Trophoblast cell (in vitro differentiated cells and primary cell): ENCODE measurements at regions not wholly inside any gene's neighbourhood (a gene's known extent, or its start where the extent isn't known, plus 50 kb on each side); places are given as distances from the start of the nearest gene placed in this dataset.

Experiments used
- DNase-seq, 2 donors: peaks; one replicate each; pipeline ENCODE4 v3.0.0-alpha.2; 2016
- H2AFZ ChIP-seq: 2 replicates; pipeline ENCODE4 v1.6.1; 2013; ENCODE audit warnings: low read length, moderate library complexity, mild to moderate bottlenecking; ENCODE audit not compliant: insufficient read depth, poor library complexity
- H2AK5ac ChIP-seq: 2 replicates; pipeline ENCODE4 v1.6.1; 2013; ENCODE audit warnings: mild to moderate bottlenecking, low read length
- H2BK120ac ChIP-seq: 2 replicates; pipeline ENCODE4 v1.6.1; 2013; ENCODE audit warnings: low read length, mild to moderate bottlenecking, moderate library complexity; ENCODE audit not compliant: insufficient read depth, poor library complexity
- H2BK12ac ChIP-seq: 2 replicates; pipeline ENCODE4 v1.6.1; 2013; ENCODE audit warnings: mild to moderate bottlenecking, low read length, moderate library complexity
- H2BK5ac ChIP-seq: 2 replicates; pipeline ENCODE4 v1.6.1; 2013; ENCODE audit warnings: low read length, low read depth, moderate library complexity, mild to moderate bottlenecking; ENCODE audit not compliant: poor library complexity
- H3K14ac ChIP-seq: 2 replicates; pipeline ENCODE4 v1.6.1; 2013; ENCODE audit warnings: mild to moderate bottlenecking, low read length
- H3K18ac ChIP-seq: 2 replicates; pipeline ENCODE4 v1.6.1; 2013; ENCODE audit warnings: mild to moderate bottlenecking, low read length
- H3K23ac ChIP-seq: 2 replicates; pipeline ENCODE4 v1.6.1; 2013; ENCODE audit warnings: low read length
- H3K27ac ChIP-seq: 2 replicates; pipeline ENCODE4 v1.5.1; 2013; ENCODE audit warnings: low read depth, mild to moderate bottlenecking, inconsistent platforms, low read length, moderate library complexity
- H3K27me3 ChIP-seq: 2 replicates; pipeline ENCODE4 v1.6.1; 2013; ENCODE audit warnings: inconsistent platforms, mild to moderate bottlenecking, low read length, moderate library complexity; ENCODE audit not compliant: insufficient read depth
- H3K36me3 ChIP-seq, 2 experiments: 1 replicate in 1 of 2; 2 replicates in 1 of 2; pipeline ENCODE4 v1.6.1; 2013; ENCODE audit warnings: low read length in 2 of 2, mild to moderate bottlenecking in 2 of 2, moderate library complexity in 1 of 2; ENCODE audit not compliant: insufficient read depth in 2 of 2, control insufficient read depth in 1 of 2
- H3K4ac ChIP-seq: 2 replicates; pipeline ENCODE4 v1.6.1; 2013; ENCODE audit warnings: low read depth, mild to moderate bottlenecking, low read length, moderate library complexity
- H3K4me1 ChIP-seq, 2 experiments: 1 replicate in 1 of 2; 2 replicates in 1 of 2; pipeline ENCODE4 v1.6.1; 2013; ENCODE audit warnings: low read length in 2 of 2, mild to moderate bottlenecking in 2 of 2, moderate library complexity in 1 of 2; ENCODE audit not compliant: insufficient read depth in 2 of 2, control insufficient read depth in 1 of 2
- H3K4me2 ChIP-seq: 2 replicates; pipeline ENCODE4 v1.6.1; 2013; ENCODE audit warnings: inconsistent platforms, mild to moderate bottlenecking, low read length, moderate library complexity
- H3K4me3 ChIP-seq: 2 replicates; pipeline ENCODE4 v1.5.1; 2013; ENCODE audit warnings: mild to moderate bottlenecking, low read depth, low read length, inconsistent platforms
- H3K79me1 ChIP-seq: one replicate; pipeline ENCODE4 v1.6.1; 2013; ENCODE audit warnings: low read length
- H3K79me2 ChIP-seq: 2 replicates; pipeline ENCODE4 v1.6.1; 2013; ENCODE audit warnings: low read length, mild to moderate bottlenecking; ENCODE audit not compliant: control insufficient read depth, insufficient read depth, poor library complexity
- H3K9ac ChIP-seq: 2 replicates; pipeline ENCODE4 v1.6.1; 2013; ENCODE audit warnings: mild to moderate bottlenecking, low read length
- H3K9me3 ChIP-seq: 2 replicates; pipeline ENCODE4 v1.6.1; 2013; ENCODE audit warnings: low read depth, mild to moderate bottlenecking, control low read depth, inconsistent platforms, low read length; ENCODE audit not compliant: insufficient read depth
- H4K12ac ChIP-seq: 2 replicates; pipeline ENCODE4 v1.6.1; 2013; ENCODE audit warnings: low read depth, mild to moderate bottlenecking, low read length, moderate library complexity
- H4K8ac ChIP-seq: 2 replicates; pipeline ENCODE4 v1.6.1; 2013; ENCODE audit warnings: low read depth, mild to moderate bottlenecking, low read length, moderate library complexity
- H4K91ac ChIP-seq: one replicate; pipeline ENCODE4 v1.6.1; 2013; ENCODE audit warnings: low read depth, mild to moderate bottlenecking, low read length, moderate library complexity
- WGBS: extraction: QIAGEN DNeasy Blood & Tissue Kit; methylation state at CpG from one replicate; pipeline ENCODE4 v1.1.7; 2013; ENCODE audit warnings: missing lambda C conversion rate; ENCODE audit not compliant: insufficient read length, insufficient coverage; ENCODE audit errors: extremely low coverage; 5-methylcytosine and 5-hydroxymethylcytosine counted together

DNA sequence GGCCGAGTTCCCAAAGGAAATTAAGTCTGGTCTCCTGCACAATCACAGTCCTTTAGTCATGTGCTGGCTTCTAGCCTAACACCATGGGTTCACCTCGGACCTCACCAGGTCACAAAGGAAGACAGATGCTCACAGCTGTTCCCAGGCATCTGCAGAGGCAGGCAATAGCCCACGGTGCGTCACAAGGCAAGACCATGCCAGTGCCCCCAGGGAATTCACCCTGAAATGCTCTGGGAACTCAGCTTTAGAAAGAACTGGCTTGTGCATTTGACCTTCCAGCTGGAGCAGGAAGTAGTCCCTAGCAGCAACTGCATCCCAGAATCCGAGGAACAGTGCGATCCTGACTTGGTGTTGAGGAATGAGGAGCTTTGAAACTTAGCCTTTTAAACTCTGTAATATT, 96.8 kb upstream of the WASF3 start:
- Histone ChIP-seq H3K79me2 (no peaks in the 10 kb centered on the region), H2AFZ (no peak overlapping the region), H2BK12ac (no peak overlapping the region), H3K9me3 (peaks cover 3% of the 10 kb centered on the region), H3K79me1 (no peaks in the 10 kb centered on the region), H3K4me1 (no peaks in the 10 kb centered on the region), H4K8ac (no peak overlapping the region), H3K4me2 (no peak overlapping the region), H3K23ac (no peak overlapping the region), H3K36me3 (no peaks in the 10 kb centered on the region), H4K91ac (no peak overlapping the region), H4K12ac (no peak overlapping the region), H3K18ac (no peak overlapping the region), H3K27me3 (no peaks in the 10 kb centered on the region), H3K27ac (no peak overlapping the region), H3K9ac (no peak overlapping the region), H2BK5ac (no peak overlapping the region), H3K4ac (no peak overlapping the region), H2AK5ac (no peak overlapping the region), H3K4me3 (no peak overlapping the region), H2BK120ac (no peak overlapping the region), H3K14ac (no peak overlapping the region)
- no CpG with 5 or more reads among the region's 6 CpGs for WGBS
- no peak for DNase-seq

DNA sequence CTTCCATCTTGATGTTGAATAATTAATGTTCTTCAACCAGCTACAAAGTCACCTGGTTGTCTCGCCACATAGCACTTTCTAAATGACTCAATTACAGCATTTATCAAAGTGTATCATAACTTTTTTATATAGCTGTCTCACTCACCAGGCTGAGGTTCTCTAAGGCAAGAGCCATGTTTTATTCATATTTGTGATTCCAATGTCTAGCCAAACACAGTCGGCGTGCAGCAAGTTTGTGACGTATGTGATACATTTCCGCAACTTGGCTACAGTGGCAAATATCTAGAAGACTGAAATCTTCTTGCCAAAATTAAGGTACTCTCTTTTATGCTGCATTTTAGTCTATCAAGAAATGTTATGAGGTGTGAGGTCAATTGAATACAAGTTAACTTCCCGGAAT, 94.2 kb upstream of the WASF3 start:
- Histone ChIP-seq H3K4me3 (no peak overlapping the region), H2BK120ac (no peak overlapping the region), H3K18ac (no peak overlapping the region), H3K4me2 (no peak overlapping the region), H2BK12ac (no peak overlapping the region), H4K91ac (no peak overlapping the region), H4K8ac (no peak overlapping the region), H3K79me2 (no peaks in the 10 kb centered on the region), H3K36me3 (no peaks in the 10 kb centered on the region), H3K4me1 (no peaks in the 10 kb centered on the region), H2AK5ac (no peak overlapping the region), H3K4ac (no peak overlapping the region), H3K9ac (no peak overlapping the region), H2AFZ (no peak overlapping the region), H3K79me1 (no peaks in the 10 kb centered on the region), H3K27ac (no peak overlapping the region), H3K27me3 (no peaks in the 10 kb centered on the region), H3K9me3 (peaks cover 1% of the 10 kb centered on the region), H4K12ac (no peak overlapping the region), H3K23ac (no peak overlapping the region), H2BK5ac (no peak overlapping the region), H3K14ac (no peak overlapping the region)
- no peak for DNase-seq
- no CpG with 5 or more reads among the region's 6 CpGs for WGBS

DNA sequence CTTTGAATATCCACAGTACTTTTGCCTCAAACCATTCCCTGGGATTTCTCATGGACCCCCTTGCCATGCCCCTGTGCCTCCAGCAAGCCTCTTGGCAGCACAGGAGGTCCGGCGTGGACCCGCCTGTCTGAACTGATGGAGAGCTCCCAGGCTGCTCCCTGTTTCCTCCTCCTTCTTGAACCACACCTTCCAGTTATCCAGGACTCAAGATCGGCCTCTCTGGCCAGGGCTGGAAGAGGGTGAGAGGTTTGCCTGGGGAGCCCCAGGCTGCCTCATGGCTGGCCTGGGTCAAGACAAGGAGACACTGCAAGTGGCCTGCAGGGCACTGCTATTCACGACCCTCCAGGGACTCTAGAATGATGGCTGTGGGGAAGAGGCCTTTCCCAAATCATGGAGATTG, 93.6 kb upstream of the WASF3 start:
- H2AK5ac ChIP-seq, result no peak overlapping the region
- H2BK5ac ChIP-seq, result no peak overlapping the region
- no peak overlapping the region for H2BK120ac ChIP-seq
- H3K79me1 ChIP-seq, result no peaks in the 10 kb centered on the region
- no peak overlapping the region for H4K91ac ChIP-seq
- no peak overlapping the region for H2AFZ ChIP-seq
- no peak for DNase-seq
- H3K4me2 ChIP-seq, result no peak overlapping the region
- no peak overlapping the region for H4K8ac ChIP-seq
- H3K9me3 ChIP-seq, result no peaks in the 10 kb centered on the region
- WGBS, result no CpG with 5 or more reads among the region's 5 CpGs
- H3K23ac ChIP-seq, result no peak overlapping the region
- H3K27me3 ChIP-seq, result no peaks in the 10 kb centered on the region
- no peak overlapping the region for H3K14ac ChIP-seq
- H3K4me3 ChIP-seq, result no peak overlapping the region
- H3K9ac ChIP-seq, result no peak overlapping the region
- H3K4me1 ChIP-seq, result no peaks in the 10 kb centered on the region
- no peak overlapping the region for H2BK12ac ChIP-seq
- H4K12ac ChIP-seq, result no peak overlapping the region
- H3K27ac ChIP-seq, result no peak overlapping the region
- H3K36me3 ChIP-seq, result no peaks in the 10 kb centered on the region
- H3K79me2 ChIP-seq, result no peaks in the 10 kb centered on the region
- no peak overlapping the region for H3K4ac ChIP-seq
- no peak overlapping the region for H3K18ac ChIP-seq

DNA sequence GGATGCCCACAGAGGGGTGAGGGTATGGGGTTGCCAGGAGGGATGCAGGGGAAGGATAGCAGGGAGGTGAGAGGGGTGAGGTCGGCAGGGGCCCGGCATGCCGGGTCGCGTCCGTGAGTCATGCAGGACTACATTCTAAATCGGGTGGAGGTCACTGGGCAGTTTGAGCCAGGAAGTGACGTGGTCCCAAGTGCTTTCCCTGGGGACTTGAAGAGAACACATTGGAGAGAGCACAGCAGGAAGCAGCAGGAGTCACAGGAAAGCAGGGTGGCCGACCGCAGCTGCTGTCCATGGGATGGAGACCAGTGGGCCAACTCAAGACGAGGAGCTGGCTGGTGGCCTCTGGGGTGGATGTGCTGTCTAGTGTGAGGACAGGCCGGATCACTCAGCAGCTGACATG, 92.0 kb upstream of the WASF3 start:
- Histone ChIP-seq H3K18ac (no peak overlapping the region), H2AK5ac (no peak overlapping the region), H3K4me1 (no peaks in the 10 kb centered on the region), H2BK120ac (no peak overlapping the region), H3K4ac (no peak overlapping the region), H3K9me3 (no peaks in the 10 kb centered on the region), H3K27me3 (no peaks in the 10 kb centered on the region), H3K36me3 (no peaks in the 10 kb centered on the region), H4K12ac (no peak overlapping the region), H4K8ac (no peak overlapping the region), H3K14ac (no peak overlapping the region), H3K4me3 (no peak overlapping the region), H3K4me2 (no peak overlapping the region), H3K9ac (no peak overlapping the region), H3K27ac (no peak overlapping the region), H3K23ac (no peak overlapping the region), H4K91ac (no peak overlapping the region), H2BK12ac (no peak overlapping the region), H3K79me2 (no peaks in the 10 kb centered on the region), H2BK5ac (no peak overlapping the region), H3K79me1 (no peaks in the 10 kb centered on the region), H2AFZ (no peak overlapping the region)
- DNase-seq, result no peak
- WGBS, result no CpG with 5 or more reads among the region's 12 CpGs

DNA sequence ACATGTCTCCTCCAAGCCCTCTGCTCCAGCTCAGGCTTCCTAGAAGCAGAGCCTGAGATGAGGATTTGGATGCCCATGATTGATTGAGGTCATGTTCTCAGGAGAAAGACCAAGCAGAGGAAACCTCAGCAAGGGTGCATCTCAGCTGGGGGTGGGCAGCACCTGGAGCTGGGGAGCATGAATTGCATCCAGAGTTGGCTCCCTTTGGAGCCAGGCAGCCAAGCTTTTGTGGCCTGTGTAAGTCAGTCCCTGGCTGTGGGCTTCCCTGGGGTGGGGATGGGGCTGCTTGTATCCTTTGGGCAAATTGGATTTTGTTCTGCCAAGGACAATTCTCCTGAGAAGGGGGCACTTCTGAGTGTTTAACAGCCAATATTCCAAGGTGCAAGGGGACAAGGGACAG, 91.5 kb upstream of the WASF3 start:
- no peak overlapping the region for H3K27ac ChIP-seq

More for the DNA sequence above, 91.5 kb upstream of the WASF3 start:
- Histone ChIP-seq H3K14ac (no peak overlapping the region), H2BK5ac (no peak overlapping the region), H3K23ac (no peak overlapping the region), H2BK120ac (no peak overlapping the region), H4K8ac (no peak overlapping the region), H3K9ac (no peak overlapping the region), H4K91ac (no peak overlapping the region), H3K4me2 (no peak overlapping the region), H2AK5ac (no peak overlapping the region), H3K4me3 (no peak overlapping the region), H4K12ac (no peak overlapping the region), H3K18ac (no peak overlapping the region), H3K9me3 (no peaks in the 10 kb centered on the region), H3K36me3 (no peaks in the 10 kb centered on the region), H3K4me1 (no peaks in the 10 kb centered on the region), H3K79me2 (no peaks in the 10 kb centered on the region), H3K4ac (no peak overlapping the region), H3K27me3 (no peaks in the 10 kb centered on the region), H2BK12ac (no peak overlapping the region), H2AFZ (no peak overlapping the region), H3K79me1 (no peaks in the 10 kb centered on the region)
- DNase-seq, result no peak
